Kidney (tissue), 13 donors: ENCODE measurements at regions not wholly inside any gene's neighbourhood (a gene's known extent, or its start where the extent isn't known, plus 50 kb on each side); places are given as distances from the start of the nearest gene placed in this dataset.

ENCODE experiments used
- DNase-seq, 5 donors: peaks; one replicate each; pipeline ENCODE4 v3.0.0-alpha.2; 2013 to 2020
- FAIRE-seq: peaks from 2 replicates; lab custom pipeline; 2012; peaks lifted over from hg19 to GRCh38; lab: Jason Lieb, UNC
- H3K27ac ChIP-seq, 2 donors: one replicate each; pipeline ENCODE4 v1.7.0; 2013; ENCODE audit warnings: low read depth in 2 of 2, low read length in 2 of 2, inconsistent platforms in 1 of 2
- H3K27me3 ChIP-seq: one replicate; pipeline ENCODE4 v1.7.1; 2013; ENCODE audit warnings: low read length, inconsistent platforms; ENCODE audit not compliant: control insufficient read depth, insufficient read depth
- H3K36me3 ChIP-seq, 3 donors: one replicate each; pipeline versions ENCODE4 v1.7.0 to v1.7.1; 2013; ENCODE audit warnings: low read length in 3 of 3, control low read depth in 1 of 3, inconsistent platforms in 1 of 3; ENCODE audit not compliant: insufficient read depth in 3 of 3, control insufficient read depth in 2 of 3
- H3K4me1 ChIP-seq, 3 donors: one replicate each; pipeline versions ENCODE4 v1.7.0 to v1.7.1; 2013; ENCODE audit warnings: low read length in 3 of 3, inconsistent platforms in 1 of 3, low read depth in 1 of 3; ENCODE audit not compliant: control insufficient read depth in 2 of 3, insufficient read depth in 2 of 3
- H3K4me3 ChIP-seq, 3 donors: one replicate each; pipeline versions ENCODE4 v1.7.0 to v1.8.1; 2013; ENCODE audit warnings: low read length in 3 of 3, control low read depth in 1 of 3, inconsistent platforms in 1 of 3
- H3K9ac ChIP-seq, 3 donors: one replicate each; pipeline versions ENCODE4 v1.7.0 to v1.7.1; 2013; ENCODE audit warnings: low read length in 3 of 3, control low read depth in 1 of 3, inconsistent platforms in 1 of 3
- H3K9me3 ChIP-seq, 3 donors: one replicate each; pipeline versions ENCODE4 v1.7.0 to v1.7.1; 2013; ENCODE audit warnings: low read length in 3 of 3, control low read depth in 1 of 3, inconsistent platforms in 1 of 3; ENCODE audit not compliant: control insufficient read depth in 2 of 3, insufficient read depth in 1 of 3
- CTCF ChIP-seq: IDR thresholded peaks from 3 replicates; pipeline ENCODE4 v1.5.1; 2012; ENCODE audit warnings: mild to moderate bottlenecking, moderate library complexity, borderline replicate concordance; ENCODE audit not compliant: insufficient read depth; ENCODE audit errors: extremely low read depth
- intact Hi-C: fragments of 100-400 bp; cut with DNase I; formaldehyde crosslinking; loops from one replicate; pipeline ENCODE4 v1.11.1; 2022
- donor health status: control.
- donor health status: control.
- donor health status: control.
- donor health status: control.
- donor health status: control.
- donor health status: DM: yes; HTN: yes; CAD: no.
- donor health status: Normal renal cell carcinoma (clear cell type).

- no peaks in the 10 kb centered on the region for H3K9me3 ChIP-seq
- no peaks in the 10 kb centered on the region for H3K4me1 ChIP-seq
- no peaks in the 10 kb centered on the region for H3K27me3 ChIP-seq
- H3K36me3 ChIP-seq, result no peaks in the 10 kb centered on the region
- FAIRE-seq (no peak), DNase-seq (no peak)
- no peak for TF ChIP-seq CTCF
- intact Hi-C loops, result no loop called here
- H3K9ac ChIP-seq, result no peak overlapping the region
- H3K27ac ChIP-seq, result no peak overlapping the region
- H3K4me3 ChIP-seq, result no peak overlapping the region
Measured at GRCh38 chr15:95108673-95109072, 877.3 kb downstream of the MCTP2 start.

- intact Hi-C loops, result no loop called here
- TF ChIP-seq CTCF, result no peak
- Histone ChIP-seq H3K4me1 (no peaks in the 10 kb centered on the region), H3K27ac (no peak overlapping the region), H3K27me3 (no peaks in the 10 kb centered on the region), H3K9ac (no peak overlapping the region), H3K36me3 (no peaks in the 10 kb centered on the region), H3K9me3 (no peaks in the 10 kb centered on the region), H3K4me3 (no peak overlapping the region)
- DNase-seq, result no peak
- no peak for FAIRE-seq
Measured at GRCh38 chr15:95111969-95112368, 880.6 kb downstream of the MCTP2 start.

GRCh38 chr15:95113041-95113440 is 881.7 kb downstream of the MCTP2 start:
- H3K27me3 ChIP-seq, result no peaks in the 10 kb centered on the region
- intact Hi-C loops, result no loop called here
- DNase-seq (no peak), FAIRE-seq (no peak)
- no peak overlapping the region for H3K4me3 ChIP-seq
- no peak overlapping the region for H3K27ac ChIP-seq
- H3K36me3 ChIP-seq, result no peaks in the 10 kb centered on the region
- H3K4me1 ChIP-seq, result no peaks in the 10 kb centered on the region
- H3K9ac ChIP-seq, result no peak overlapping the region
- H3K9me3 ChIP-seq, result no peaks in the 10 kb centered on the region
- no peak for TF ChIP-seq CTCF

- no peak for TF ChIP-seq CTCF
Measured at GRCh38 chr15:95119041-95119610, 887.8 kb downstream of the MCTP2 start.

More at GRCh38 chr15:95119041-95119610, 887.8 kb downstream of the MCTP2 start:
- Histone ChIP-seq H3K9ac (no peak overlapping the region), H3K27ac (no peak overlapping the region), H3K36me3 (no peaks in the 10 kb centered on the region), H3K9me3 (no peaks in the 10 kb centered on the region), H3K4me3 (no peak overlapping the region), H3K27me3 (no peaks in the 10 kb centered on the region), H3K4me1 (no peaks in the 10 kb centered on the region)
- FAIRE-seq, result no peak
- intact Hi-C loops, result no loop called here
- no peak for DNase-seq
